G401.6 (cell line): ENCODE measurements at regions not wholly inside any gene's neighbourhood (a gene's known extent, or its start where the extent isn't known, plus 50 kb on each side); places are given as distances from the start of the nearest gene placed in this dataset.
"Not testable (repeated sequence)": the region's sequence is repeated elsewhere in the genome, so short reads cannot be mapped to it uniquely, and the experiment has no call there.

ENCODE experiments used
- FAIRE-seq: peaks from 2 replicates; lab custom pipeline; 2012; peaks lifted over from hg19 to GRCh38; lab: Jason Lieb, UNC

- no peak for FAIRE-seq
Measured at GRCh38 chr2:136715146-136715545, 50.2 kb upstream of the THSD7B start.

GRCh38 chr2:136714452-136714951 is 50.8 kb upstream of the THSD7B start:
- FAIRE-seq, result no peak

- FAIRE-seq, result no peak
Measured at GRCh38 chr2:136713739-136714138, 51.6 kb upstream of the THSD7B start.

- no peak for FAIRE-seq
Measured at GRCh38 chr2:136705336-136705735, 60.0 kb upstream of the THSD7B start.

GRCh38 chr2:136703214-136703613 is 62.1 kb upstream of the THSD7B start:
- FAIRE-seq, result no peak

GRCh38 chr2:136696438-136696837 is 68.9 kb upstream of the THSD7B start:
- FAIRE-seq, result no peak

- FAIRE-seq, result no peak
Measured at GRCh38 chr2:136693966-136694365, 71.4 kb upstream of the THSD7B start.

GRCh38 chr2:136680079-136680478 is 85.3 kb upstream of the THSD7B start:
- FAIRE-seq, result not testable (repeated sequence)

- FAIRE-seq, result no peak
Measured at GRCh38 chr2:136665736-136666135, 99.6 kb upstream of the THSD7B start.

GRCh38 chr2:136664713-136665405 is 100.5 kb upstream of the THSD7B start:
- FAIRE-seq, result no peak

- FAIRE-seq, result no peak
Measured at GRCh38 chr2:136658201-136658600, 107.1 kb upstream of the THSD7B start.

GRCh38 chr2:136653861-136654260 is 111.5 kb upstream of the THSD7B start:
- no peak for FAIRE-seq

GRCh38 chr2:136651456-136652010 is 113.8 kb upstream of the THSD7B start:
- no peak for FAIRE-seq

GRCh38 chr2:136647039-136647438 is 118.3 kb upstream of the THSD7B start:
- FAIRE-seq, result no peak

GRCh38 chr2:136645236-136645828 is 120.0 kb upstream of the THSD7B start:
- FAIRE-seq, result no peak

- no peak for FAIRE-seq
Measured at GRCh38 chr2:136639651-136640050, 125.7 kb upstream of the THSD7B start.

GRCh38 chr2:136638193-136638592 is 127.2 kb upstream of the THSD7B start:
- no peak for FAIRE-seq

- FAIRE-seq, result no peak
Measured at GRCh38 chr2:136637402-136637801, 127.9 kb upstream of the THSD7B start.

- no peak for FAIRE-seq
Measured at GRCh38 chr2:136628490-136628889, 136.9 kb upstream of the THSD7B start.

- FAIRE-seq, result no peak
Measured at GRCh38 chr2:136613096-136613495, 152.2 kb upstream of the THSD7B start.

- FAIRE-seq, result no peak
Measured at GRCh38 chr2:136612079-136612478, 153.3 kb upstream of the THSD7B start.

- FAIRE-seq, result no peak
Measured at GRCh38 chr2:136611451-136611850, 153.9 kb upstream of the THSD7B start.

- FAIRE-seq, result no peak
Measured at GRCh38 chr2:136582628-136583205, 182.6 kb upstream of the THSD7B start.
